Peyer's patch (tissue), 4 donors: ENCODE measurements at regions not wholly inside any gene's neighbourhood (a gene's known extent, or its start where the extent isn't known, plus 50 kb on each side); places are given as distances from the start of the nearest gene placed in this dataset.

Source experiments
- CTCF ChIP-seq, 6 experiments: fragments of 450-650 bp in 4 of 6; fragments of 200-600 bp in 2 of 6; sonication (generic) in 1 of 6; IDR thresholded peaks; one replicate each; pipeline ENCODE4 v1.5.1; 2017 to 2019; ENCODE audit warnings: antibody characterized with exemption in 6 of 6, mild to moderate bottlenecking in 3 of 6, moderate library complexity in 1 of 6
- POLR2A ChIP-seq, 2 donors: fragments of 450-650 bp; IDR thresholded peaks; one replicate each; pipeline ENCODE4 v1.5.1; 2017; ENCODE audit warnings: antibody characterized with exemption in 2 of 2, mild to moderate bottlenecking in 2 of 2, moderate library complexity in 2 of 2

GRCh38 chr13:112140366-112140765, 73.4 kb downstream of the SOX1 start:
- TF ChIP-seq CTCF (IDR thresholded peaks at IDR 0.05) (no peak), POLR2A (IDR thresholded peaks at IDR 0.05) (no peak)
